IMR-90 (cell line): ENCODE measurements at regions not wholly inside any gene's neighbourhood (a gene's known extent, or its start where the extent isn't known, plus 50 kb on each side); places are given as distances from the start of the nearest gene placed in this dataset.

Source experiments
- ATAC-seq: fragments of 200-7000 bp; cut with Tn5 transposase; 2 replicates; pipeline ENCODE4 v1.9.1; 2020; ENCODE audit warnings: low read depth, mild to moderate bottlenecking, moderate library complexity
- BruUV-seq: library from RNA; stranded (reverse); fragments of 400-500 nt; replicated peaks from 2 replicates; lab custom pipeline; 2021; lab: Mats Ljungman, UMichigan
- CTCF ChIA-PET: fragments of 300-600 bp; formaldehyde crosslinking; extraction: SDS; loops from one replicate; lab custom pipeline; 2021; ENCODE audit warnings: antibody characterized with exemption; lab: Yijun Ruan, JAX
- POLR2A ChIA-PET: fragments of 300-600 bp; sonication (Branson Sonifier 250); formaldehyde crosslinking; loops from one replicate; lab custom pipeline; 2022; ENCODE audit warnings: antibody characterized with exemption; ENCODE audit not compliant: unreplicated experiment; lab: Charles Lee
- DNase-seq: peaks from one replicate; pipeline ENCODE4 v3.0.0; 2013
- H2AFZ ChIP-seq: replicated peaks from 2 replicates; pipeline ENCODE3; 2013; ENCODE audit warnings: low read length, mild to moderate bottlenecking; ENCODE audit not compliant: poor library complexity
- H2AK5ac ChIP-seq: 2 replicates; pipeline ENCODE4 v1.6.1; 2013; ENCODE audit warnings: low read depth, low read length, inconsistent platforms
- H2AK9ac ChIP-seq: replicated peaks from 2 replicates; pipeline ENCODE3; 2013; ENCODE audit warnings: mild to moderate bottlenecking, low read depth, low read length, moderate library complexity; ENCODE audit not compliant: poor library complexity
- H2BK120ac ChIP-seq: 2 replicates; pipeline ENCODE4 v1.6.1; 2013; ENCODE audit warnings: low read depth, low read length, inconsistent platforms
- H2BK15ac ChIP-seq: 3 replicates; pipeline ENCODE4 v1.6.1; 2013; ENCODE audit warnings: low read depth, low read length, inconsistent platforms
- H2BK20ac ChIP-seq: 2 replicates; pipeline ENCODE4 v1.6.1; 2013; ENCODE audit warnings: low read depth, mild to moderate bottlenecking, inconsistent platforms, low read length, moderate library complexity
- H2BK5ac ChIP-seq: 2 replicates; pipeline ENCODE4 v1.6.1; 2013; ENCODE audit warnings: mild to moderate bottlenecking, low read depth, low read length, inconsistent platforms; ENCODE audit not compliant: poor library complexity, severe bottlenecking
- H3K14ac ChIP-seq: replicated peaks from 2 replicates; pipeline ENCODE4 v1.6.1; 2013; ENCODE audit warnings: low read depth, low read length, inconsistent platforms
- H3K18ac ChIP-seq: 2 replicates; pipeline ENCODE4 v1.6.1; 2013; ENCODE audit warnings: low read depth, low read length, control low read depth
- H3K23ac ChIP-seq: 2 replicates; pipeline ENCODE4 v1.6.1; 2013; ENCODE audit warnings: low read depth, low read length, inconsistent platforms
- H3K27ac ChIP-seq: 2 replicates; pipeline ENCODE4 v1.5.1; 2013; ENCODE audit warnings: mild to moderate bottlenecking, control low read depth, low read length; ENCODE audit not compliant: insufficient read depth
- H3K27me3 ChIP-seq: 2 replicates; pipeline ENCODE4 v1.6.1; 2013; ENCODE audit warnings: low read length; ENCODE audit not compliant: control insufficient read depth, insufficient read depth
- H3K36me3 ChIP-seq: 2 replicates; pipeline ENCODE4 v1.6.1; 2013; ENCODE audit warnings: low read length, mixed read lengths; ENCODE audit not compliant: control insufficient read depth, insufficient read depth
- H3K4ac ChIP-seq: 2 replicates; pipeline ENCODE4 v1.6.1; 2013; ENCODE audit warnings: low read depth, low read length, inconsistent platforms
- H3K4me1 ChIP-seq: 2 replicates; pipeline ENCODE4 v1.6.1; 2013; ENCODE audit warnings: low read length, mixed read lengths; ENCODE audit not compliant: control insufficient read depth, insufficient read depth
- H3K4me2 ChIP-seq: 2 replicates; pipeline ENCODE4 v1.6.1; 2013; ENCODE audit warnings: low read depth, mild to moderate bottlenecking, control low read depth, low read length, moderate library complexity
- H3K4me3 ChIP-seq: 2 replicates; pipeline ENCODE4 v1.5.1; 2013; ENCODE audit warnings: low read depth, mild to moderate bottlenecking, control low read depth, low read length, moderate library complexity; ENCODE audit not compliant: insufficient read depth
- H3K56ac ChIP-seq: 2 replicates; pipeline ENCODE4 v1.6.1; 2013; ENCODE audit warnings: low read length, inconsistent platforms; ENCODE audit not compliant: insufficient read depth; ENCODE audit errors: extremely low read depth
- H3K79me1 ChIP-seq, 2 experiments: 2 replicates each; pipeline ENCODE4 v1.6.1; 2013; ENCODE audit warnings: low read length in 2 of 2, inconsistent platforms in 1 of 2, low read depth in 1 of 2
- H3K9ac ChIP-seq: 2 replicates; pipeline ENCODE4 v1.6.1; 2013; ENCODE audit warnings: low read depth, low read length, control low read depth
- H3K9me1 ChIP-seq: 2 replicates; pipeline ENCODE4 v1.6.1; 2013; ENCODE audit warnings: low read length, inconsistent platforms; ENCODE audit not compliant: insufficient read depth
- H3K9me3 ChIP-seq: 2 replicates; pipeline ENCODE4 v1.6.1; 2013; ENCODE audit warnings: low read length; ENCODE audit not compliant: control insufficient read depth, insufficient read depth
- H4K20me1 ChIP-seq: 2 replicates; pipeline ENCODE4 v1.6.1; 2013; ENCODE audit warnings: low read length, inconsistent platforms; ENCODE audit not compliant: insufficient read depth
- H4K5ac ChIP-seq: 2 replicates; pipeline ENCODE4 v1.6.1; 2013; ENCODE audit warnings: mild to moderate bottlenecking, low read depth, low read length, control low read depth
- H4K8ac ChIP-seq, 2 experiments: 2 replicates each; pipeline ENCODE4 v1.6.1; 2013; ENCODE audit warnings: low read depth in 2 of 2, low read length in 2 of 2, control low read depth in 1 of 2, inconsistent platforms in 1 of 2
- H4K91ac ChIP-seq: 2 replicates; pipeline ENCODE4 v1.6.1; 2013; ENCODE audit warnings: low read depth, low read length, inconsistent platforms; ENCODE audit not compliant: insufficient read depth
- BHLHE40 ChIP-seq: fragments of 150-350 bp; IDR thresholded peaks from 2 replicates; pipeline ENCODE4 v1.6.1; 2016; ENCODE audit warnings: mild to moderate bottlenecking, low read depth, low read length
- CEBPB ChIP-seq: IDR thresholded peaks from 2 replicates; pipeline ENCODE4 v1.6.1; 2012; ENCODE audit warnings: low read depth, low read length, improper control_type of control experiment
- CHD1 ChIP-seq: IDR thresholded peaks from 2 replicates; pipeline ENCODE4 v1.6.1; 2012; ENCODE audit warnings: low read depth, low read length, improper control_type of control experiment
- CTCF ChIP-seq: conservative IDR thresholded peaks from 2 replicates; pipeline ENCODE4 v1.5.1; 2012; ENCODE audit warnings: mild to moderate bottlenecking, low read depth, low read length, improper control_type of control experiment
- ELK1 ChIP-seq: fragments of 150-350 bp; IDR thresholded peaks from 2 replicates; pipeline ENCODE4 v1.6.1; 2016; ENCODE audit warnings: low read depth, mild to moderate bottlenecking, low read length, moderate library complexity, borderline replicate concordance
- FOS ChIP-seq: fragments of 150-350 bp; IDR thresholded peaks from 2 replicates; pipeline ENCODE4 v1.6.1; 2016; ENCODE audit warnings: low read depth, low read length
- MAFK ChIP-seq: IDR thresholded peaks from 2 replicates; pipeline ENCODE4 v1.6.1; 2012; ENCODE audit warnings: low read depth, low read length, improper control_type of control experiment
- MAZ ChIP-seq: IDR thresholded peaks from 2 replicates; pipeline ENCODE4 v1.6.1; 2012; ENCODE audit warnings: low read depth, mild to moderate bottlenecking, low read length, improper control_type of control experiment, moderate library complexity, borderline replicate concordance
- MXI1 ChIP-seq: IDR thresholded peaks from 2 replicates; pipeline ENCODE4 v1.6.1; 2012; ENCODE audit warnings: low read depth, mild to moderate bottlenecking, low read length, moderate library complexity, borderline replicate concordance
- NFE2L2 ChIP-seq: fragments of 150-350 bp; IDR thresholded peaks from 2 replicates; pipeline ENCODE4 v1.6.1; 2016; ENCODE audit warnings: low read depth, mild to moderate bottlenecking, low read length
- POLR2A ChIP-seq: IDR thresholded peaks from 2 replicates; pipeline ENCODE4 v1.6.1; 2012; ENCODE audit warnings: mild to moderate bottlenecking, low read depth, low read length
- RAD21 ChIP-seq: IDR thresholded peaks from 2 replicates; pipeline ENCODE4 v1.6.1; 2012; ENCODE audit warnings: low read length, improper control_type of control experiment
- RCOR1 ChIP-seq: IDR thresholded peaks from 2 replicates; pipeline ENCODE4 v1.6.1; 2012; ENCODE audit warnings: mild to moderate bottlenecking, low read length, improper control_type of control experiment; ENCODE audit not compliant: insufficient replicate concordance
- RFX5 ChIP-seq: IDR thresholded peaks from 2 replicates; pipeline ENCODE4 v1.8.0; 2012; ENCODE audit warnings: low read depth, mild to moderate bottlenecking, low read length, moderate library complexity
- SMC3 ChIP-seq: fragments of 150-350 bp; IDR thresholded peaks from 2 replicates; pipeline ENCODE4 v1.6.1; 2016; ENCODE audit warnings: low read depth, mild to moderate bottlenecking, antibody characterized with exemption, low read length, moderate library complexity
- USF2 ChIP-seq: fragments of 150-350 bp; IDR thresholded peaks from 2 replicates; pipeline ENCODE4 v1.6.1; 2017; ENCODE audit warnings: mild to moderate bottlenecking, antibody characterized with exemption, low read length, low read depth
- dilution Hi-C: fragments of 300-500 bp; cut with HindIII; formaldehyde crosslinking; loops from one replicate; pipeline ENCODE4 v1.14.3; 2018; ENCODE audit warnings: low sequenced_read_pairs; ENCODE audit not compliant: unreplicated experiment
- in situ Hi-C: fragments of 300-500 bp; cut with MboI; formaldehyde crosslinking; loops from 3 replicates; pipeline ENCODE4 v1.14.3; 2019; ENCODE audit warnings: low sequenced_read_pairs, inconsistent platforms, mixed read lengths
- intact Hi-C: fragments of 100-400 bp; cut with micrococcal nuclease; formaldehyde crosslinking; loops from 2 replicates; pipeline ENCODE4 v1.10.0; 2022

GRCh38 chr3:96706509-96706908 lies 107.9 kb upstream of the EPHA6 start:
- Histone ChIP-seq H3K18ac (no peak overlapping the region), H3K9ac (no peak overlapping the region), H3K4me3 (no peak overlapping the region), H3K4me2 (no peak overlapping the region), H3K36me3 (no peaks in the 10 kb centered on the region), H3K56ac (no peak overlapping the region), H2BK5ac (no peak overlapping the region), H3K9me3 (peaks cover 15% of the 10 kb centered on the region; the same call in 1 of the 2 replicates), H3K27ac (no peak overlapping the region), H4K91ac (no peak overlapping the region), H2AFZ (no peak overlapping the region), H3K9me1 (no peaks in the 10 kb centered on the region), H3K27me3 (no peaks in the 10 kb centered on the region), H3K23ac (no peak overlapping the region), H4K5ac (no peak overlapping the region), H4K20me1 (no peaks in the 10 kb centered on the region), H3K14ac (no peak overlapping the region), H4K8ac (no peak overlapping the region), H2BK20ac (no peak overlapping the region), H2BK15ac (no peak overlapping the region), H3K4ac (no peak overlapping the region), H3K4me1 (no peaks in the 10 kb centered on the region), H3K79me1 (no peaks in the 10 kb centered on the region), H2AK5ac (no peak overlapping the region), H2AK9ac (no peak overlapping the region), H2BK120ac (no peak overlapping the region)
- BruUV-seq = no TSS peak
- TF ChIP-seq CHD1 (no peak), NFE2L2 (no peak), USF2 (no peak), ELK1 (no peak), CTCF (no peak), POLR2A (no peak), RCOR1 (no peak), MAZ (no peak), CEBPB (no peak), SMC3 (no peak), RAD21 (no peak), BHLHE40 (no peak), FOS (no peak), MAFK (no peak), RFX5 (no peak), MXI1 (no peak)
- CTCF ChIA-PET = no interaction called here
- POLR2A ChIA-PET = no interaction called here
- dilution Hi-C loops = no loop called here
- DNase-seq (no peak), ATAC-seq (no peak)
- intact Hi-C loops = no loop called here
- in situ Hi-C loops = no loop called here
